SK-N-SH (cell line): ENCODE measurements at regions not wholly inside any gene's neighbourhood (a gene's known extent, or its start where the extent isn't known, plus 50 kb on each side); places are given as distances from the start of the nearest gene placed in this dataset.

Source experiments
- FOXM1 ChIP-seq: IDR thresholded peaks from 2 replicates; pipeline ENCODE4 v1.4.0; 2012; ENCODE audit warnings: low read depth, mild to moderate bottlenecking
- MAX ChIP-seq: IDR thresholded peaks from 2 replicates; pipeline ENCODE4 v1.4.0; 2012; ENCODE audit warnings: low read depth
- PBX3 ChIP-seq: IDR thresholded peaks from 2 replicates; pipeline ENCODE4; 2012
- POLR2AphosphoS5 ChIP-seq: IDR thresholded peaks from 2 replicates; pipeline ENCODE4 v1.6.1; 2012; ENCODE audit warnings: low read depth, low read length
- RAD21 ChIP-seq: IDR thresholded peaks from 2 replicates; pipeline ENCODE4 v1.6.1; 2012; ENCODE audit warnings: mild to moderate bottlenecking, low read length
- REST ChIP-seq: IDR thresholded peaks from 2 replicates; pipeline ENCODE4 v1.6.1; 2012; ENCODE audit warnings: mild to moderate bottlenecking, low read depth, low read length, moderate library complexity
- SIN3A ChIP-seq: IDR thresholded peaks from 2 replicates; pipeline ENCODE4 v1.6.1; 2012; ENCODE audit warnings: low read depth, mild to moderate bottlenecking, low read length, moderate library complexity, borderline replicate concordance
- SMC3 ChIP-seq: IDR thresholded peaks from 2 replicates; pipeline ENCODE4 v1.6.1; 2012; ENCODE audit warnings: low read depth, low read length, improper control_type of control experiment
- TCF12 ChIP-seq: IDR thresholded peaks from 2 replicates; pipeline ENCODE4 v1.4.0; 2012
- TF ChIP-seq, protein P1 (sequence below): fragments of 200-600 bp; sonication (generic); IDR thresholded peaks from 2 replicates; pipeline ENCODE4 v1.6.1; 2017; ENCODE audit warnings: antibody characterized with exemption, mild to moderate bottlenecking, moderate library complexity

DNA sequence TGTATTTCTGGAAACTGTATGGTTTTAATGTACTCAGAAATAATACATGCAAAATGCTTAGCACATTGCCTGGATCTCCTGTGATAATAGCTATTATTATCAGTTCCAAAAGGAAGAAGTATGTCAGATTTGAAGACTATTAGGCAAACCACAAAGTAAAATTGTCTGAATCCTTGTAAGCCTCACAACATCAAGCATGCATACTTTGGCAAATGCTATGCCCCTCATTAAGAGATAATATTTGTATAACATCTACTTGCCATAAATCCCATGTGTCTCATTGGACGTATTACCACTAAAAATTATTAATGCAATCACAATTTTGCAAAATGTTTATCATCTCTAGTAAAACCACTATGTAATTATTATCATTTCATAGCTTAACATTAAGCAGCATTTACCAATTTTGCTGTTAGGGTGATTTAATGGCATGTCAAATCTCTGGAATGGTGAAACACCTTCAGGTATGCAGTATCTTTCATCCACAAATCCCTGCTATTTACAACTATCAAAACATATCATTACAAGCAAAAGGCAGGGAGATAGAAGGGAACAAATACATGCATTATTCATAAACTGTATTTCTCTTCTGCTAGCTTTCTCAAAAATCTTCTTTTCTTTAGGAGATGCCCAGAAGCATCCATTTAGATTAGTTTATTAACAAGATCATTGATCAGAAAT, 974.6 kb upstream of the RAG2 start:
- TF ChIP-seq, protein P1, sequence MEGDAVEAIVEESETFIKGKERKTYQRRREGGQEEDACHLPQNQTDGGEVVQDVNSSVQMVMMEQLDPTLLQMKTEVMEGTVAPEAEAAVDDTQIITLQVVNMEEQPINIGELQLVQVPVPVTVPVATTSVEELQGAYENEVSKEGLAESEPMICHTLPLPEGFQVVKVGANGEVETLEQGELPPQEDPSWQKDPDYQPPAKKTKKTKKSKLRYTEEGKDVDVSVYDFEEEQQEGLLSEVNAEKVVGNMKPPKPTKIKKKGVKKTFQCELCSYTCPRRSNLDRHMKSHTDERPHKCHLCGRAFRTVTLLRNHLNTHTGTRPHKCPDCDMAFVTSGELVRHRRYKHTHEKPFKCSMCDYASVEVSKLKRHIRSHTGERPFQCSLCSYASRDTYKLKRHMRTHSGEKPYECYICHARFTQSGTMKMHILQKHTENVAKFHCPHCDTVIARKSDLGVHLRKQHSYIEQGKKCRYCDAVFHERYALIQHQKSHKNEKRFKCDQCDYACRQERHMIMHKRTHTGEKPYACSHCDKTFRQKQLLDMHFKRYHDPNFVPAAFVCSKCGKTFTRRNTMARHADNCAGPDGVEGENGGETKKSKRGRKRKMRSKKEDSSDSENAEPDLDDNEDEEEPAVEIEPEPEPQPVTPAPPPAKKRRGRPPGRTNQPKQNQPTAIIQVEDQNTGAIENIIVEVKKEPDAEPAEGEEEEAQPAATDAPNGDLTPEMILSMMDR = no peak
- TF ChIP-seq REST (no peak), SIN3A (no peak), POLR2AphosphoS5 (no peak), MAX (no peak), TCF12 (no peak), FOXM1 (no peak), RAD21 (no peak), SMC3 (no peak), PBX3 (no peak)
